GM18951 (cell line): ENCODE measurements at regions not wholly inside any gene's neighbourhood (a gene's known extent, or its start where the extent isn't known, plus 50 kb on each side); places are given as distances from the start of the nearest gene placed in this dataset.

Experiments used
- POLR2A ChIP-seq: IDR thresholded peaks from 4 replicates; pipeline ENCODE4 v1.6.1; 2011; ENCODE audit warnings: mild to moderate bottlenecking; ENCODE audit not compliant: insufficient read length, insufficient read depth; ENCODE audit errors: extremely low read depth
- in situ Hi-C: fragments of 300-500 bp; cut with MboI; formaldehyde crosslinking; loops from one replicate; pipeline ENCODE4 v1.12.0; 2022; ENCODE audit warnings: low sequenced_read_pairs, mixed read lengths, inconsistent platforms; ENCODE audit not compliant: unreplicated experiment

- in situ Hi-C loops, result no loop called here
- TF ChIP-seq POLR2A, result no peak
Observed at GRCh38 chr5:165712011-165712410, 2206.6 kb downstream of the MAT2B start.

DNA sequence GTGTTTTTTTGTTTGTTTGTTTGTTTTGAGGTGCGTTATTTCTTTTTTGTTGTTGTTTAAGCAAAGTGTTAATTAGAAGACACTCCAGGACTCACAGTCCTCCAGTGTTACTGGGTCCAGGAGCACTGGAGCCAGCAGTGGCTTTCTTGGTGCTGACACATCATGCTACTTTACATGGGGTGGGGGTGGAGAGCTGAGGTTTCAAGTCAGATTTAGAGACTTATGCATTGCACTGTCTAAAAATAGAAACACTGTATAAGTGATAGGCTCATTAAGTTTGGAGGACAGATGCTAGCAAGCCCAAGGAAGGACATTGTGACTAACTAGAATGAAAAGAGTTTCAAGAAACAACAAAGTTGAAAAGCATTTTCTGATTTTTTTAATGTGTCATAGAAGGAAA, 2209.2 kb downstream of the MAT2B start:
- TF ChIP-seq POLR2A, result no peak
- in situ Hi-C loops, result no loop called here

- in situ Hi-C loops, result no loop called here
- no peak for TF ChIP-seq POLR2A
Observed at GRCh38 chr5:165720901-165721300, 2215.5 kb downstream of the MAT2B start.

DNA sequence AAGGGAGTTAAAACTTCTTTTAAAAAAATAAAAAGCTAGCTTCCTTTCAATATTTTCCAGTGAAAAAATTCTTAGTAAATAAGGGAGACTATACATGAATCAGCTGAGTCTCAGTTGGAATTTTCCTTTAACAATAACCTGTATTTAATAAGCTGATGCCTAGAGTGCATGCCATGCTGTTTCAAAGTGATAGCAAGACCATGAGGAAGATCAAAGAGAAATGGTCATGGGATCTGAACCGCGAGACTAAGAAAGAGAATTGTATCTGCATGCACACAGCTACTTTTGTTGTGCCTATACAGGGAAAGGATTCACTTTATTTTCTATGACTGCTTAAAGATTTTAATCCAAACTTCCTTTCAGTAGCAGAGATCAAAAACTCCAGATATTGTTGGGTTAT, 2217.0 kb downstream of the MAT2B start:
- TF ChIP-seq POLR2A, result no peak
- in situ Hi-C loops, result no loop called here

- in situ Hi-C loops, result no loop called here
- no peak for TF ChIP-seq POLR2A
Observed at GRCh38 chr5:165723931-165724330, 2218.5 kb downstream of the MAT2B start.

GRCh38 chr5:165728425-165728824, 2223.0 kb downstream of the MAT2B start:
- in situ Hi-C loops, result no loop called here

GRCh38 chr5:165735388-165735787, 2230.0 kb downstream of the MAT2B start:
- in situ Hi-C loops, result no loop called here
- no peak for TF ChIP-seq POLR2A

More at GRCh38 chr5:165728425-165728824, 2223.0 kb downstream of the MAT2B start:
- TF ChIP-seq POLR2A, result no peak

- in situ Hi-C loops, result no loop called here
Observed at GRCh38 chr5:165739079-165739741, 2233.8 kb downstream of the MAT2B start.

DNA sequence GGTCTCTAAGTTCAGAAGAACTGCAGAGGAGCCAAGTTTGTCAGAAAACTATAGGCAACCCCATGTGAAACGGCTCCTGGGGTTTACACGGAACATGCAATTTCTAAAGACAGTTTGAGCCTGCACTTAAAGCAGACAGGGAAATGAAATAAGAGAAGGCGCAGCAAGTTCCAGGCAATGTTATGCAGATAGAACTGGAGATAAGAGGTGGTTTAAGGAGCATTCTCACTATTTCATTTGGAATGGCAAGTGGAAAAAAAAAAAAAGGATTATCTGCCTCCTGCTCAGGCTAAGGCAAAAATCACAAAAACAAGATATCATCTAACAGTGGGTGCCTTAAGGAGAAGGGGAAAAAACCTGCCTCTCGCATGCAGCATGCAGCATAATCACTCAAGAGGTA, 2252.4 kb downstream of the MAT2B start:
- in situ Hi-C loops, result no loop called here
- no peak for TF ChIP-seq POLR2A

More at GRCh38 chr5:165739079-165739741, 2233.8 kb downstream of the MAT2B start:
- no peak for TF ChIP-seq POLR2A

DNA sequence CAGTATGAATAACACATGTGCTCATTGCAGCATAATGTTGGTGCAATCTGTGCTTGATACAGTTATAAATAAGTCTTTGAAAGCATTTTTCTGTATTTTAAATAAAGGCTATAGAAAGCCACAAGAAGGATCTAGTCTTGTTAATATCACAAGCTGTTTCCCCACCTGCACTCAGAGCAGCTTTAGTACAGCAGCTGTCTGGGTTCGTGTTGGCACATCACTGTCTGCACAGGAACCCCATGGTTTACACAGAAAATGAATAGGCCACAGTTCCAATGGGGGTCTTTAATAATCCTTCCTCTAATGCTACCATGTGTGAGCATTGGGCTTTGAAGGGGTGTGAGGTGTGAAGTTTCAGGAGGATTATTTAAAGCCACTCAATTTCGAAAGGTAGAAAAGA, 2269.7 kb downstream of the MAT2B start:
- no peak for TF ChIP-seq POLR2A
- in situ Hi-C loops, result no loop called here

GRCh38 chr5:165779505-165779904, 2274.1 kb downstream of the MAT2B start:
- in situ Hi-C loops, result no loop called here
- no peak for TF ChIP-seq POLR2A

GRCh38 chr5:165780901-165781300, 2275.5 kb downstream of the MAT2B start:
- in situ Hi-C loops, result no loop called here
- no peak for TF ChIP-seq POLR2A

DNA sequence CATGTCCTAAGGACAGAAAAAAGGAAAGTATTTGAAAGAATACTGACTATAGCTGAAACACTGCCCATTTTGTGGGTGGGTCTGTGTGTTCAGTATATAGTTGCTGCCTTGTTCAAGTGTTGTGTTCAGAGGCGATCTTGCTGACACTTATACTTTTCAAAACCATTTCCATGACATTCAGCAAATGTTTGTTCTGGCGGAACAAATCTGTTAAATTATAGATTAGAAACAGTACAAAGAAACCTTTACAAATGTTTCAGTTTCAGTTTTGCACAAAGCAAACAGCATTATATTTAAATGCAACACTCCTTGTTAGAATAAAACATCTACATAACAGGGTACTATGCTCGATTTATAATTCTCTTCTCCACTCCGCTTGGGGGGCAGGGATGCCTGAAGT, 2276.3 kb downstream of the MAT2B start:
- TF ChIP-seq POLR2A, result no peak
- in situ Hi-C loops, result no loop called here

- TF ChIP-seq POLR2A, result no peak
- in situ Hi-C loops, result no loop called here
Observed at GRCh38 chr5:165783024-165783423, 2277.6 kb downstream of the MAT2B start.

GRCh38 chr5:165786073-165786472, 2280.7 kb downstream of the MAT2B start:
- in situ Hi-C loops, result no loop called here
- no peak for TF ChIP-seq POLR2A

DNA sequence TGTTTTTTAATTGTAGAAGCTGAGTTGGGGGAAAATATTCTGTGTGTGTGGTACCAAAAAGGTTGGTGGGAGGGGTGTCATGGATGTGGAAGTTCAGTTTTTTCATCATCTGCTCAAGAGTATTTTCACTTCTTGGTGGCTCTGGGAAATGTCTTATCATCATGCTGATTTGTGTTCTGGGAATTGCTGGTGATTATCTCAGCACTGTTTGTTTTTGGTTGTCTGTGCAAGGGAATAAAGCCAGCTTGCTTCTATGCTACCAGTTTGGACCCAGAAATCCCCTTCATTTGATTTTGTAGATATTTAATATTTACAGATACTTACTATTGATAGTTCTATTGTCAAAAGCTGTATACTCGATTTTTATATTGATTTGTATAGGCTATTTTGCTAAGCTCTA, 2289.7 kb downstream of the MAT2B start:
- TF ChIP-seq POLR2A, result no peak
- in situ Hi-C loops, result no loop called here
